ENCODE measurements at regions not wholly inside any gene's neighbourhood (a gene's known extent, or its start where the extent isn't known, plus 50 kb on each side); places are given as distances from the start of the nearest gene placed in this dataset.

DNA sequence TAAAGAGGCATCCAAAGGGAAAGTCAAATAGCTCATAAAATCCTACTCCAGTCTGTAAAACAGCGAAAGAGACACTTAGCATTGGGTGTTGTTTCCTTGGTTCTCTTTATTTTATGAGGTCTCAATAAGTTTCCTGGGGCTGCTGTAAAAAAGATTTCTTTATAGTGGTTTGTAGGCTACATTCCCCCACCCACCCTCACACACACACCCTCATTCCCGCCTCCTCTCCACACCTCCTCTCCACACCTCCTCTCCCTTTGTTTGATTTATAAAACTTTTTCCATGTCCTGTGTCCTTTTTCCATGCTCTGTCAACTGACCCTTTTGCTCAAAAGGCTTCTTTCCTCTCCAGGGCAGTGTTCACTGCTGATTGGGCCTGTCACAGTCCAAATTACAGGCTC, 178.9 kb upstream of the SOX9 start:
- BruUV-seq (replicated peaks): no TSS peak

DNA sequence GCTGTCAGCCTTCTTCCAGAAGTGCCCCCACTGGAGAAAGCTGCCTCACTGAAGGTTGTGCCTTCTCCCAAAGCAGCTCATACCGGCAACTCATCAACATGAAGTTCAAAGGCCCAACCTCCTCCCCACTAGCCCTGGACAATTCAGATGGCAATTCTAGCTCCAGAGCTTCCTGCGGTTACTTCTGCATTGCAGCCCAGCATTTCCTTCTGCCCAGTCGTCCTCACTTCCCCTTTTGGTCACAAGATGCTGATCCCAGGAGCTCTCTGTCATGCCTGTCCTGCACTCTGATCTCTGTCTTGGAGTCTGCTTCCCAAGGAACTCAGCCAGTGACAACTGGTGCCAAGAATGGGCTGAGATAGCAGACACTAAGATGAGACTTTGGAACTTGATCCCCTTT, 178.2 kb upstream of the SOX9 start:
- Histone ChIP-seq H3K36me3 (ENCODE audit: insufficient read depth, low read length, poor library complexity, severe bottlenecking) (no peaks in the 10 kb centered on the region), H3K4me1 (ENCODE audit: insufficient read depth, low read length, poor library complexity, severe bottlenecking) (no peaks in the 10 kb centered on the region), H3K27ac (ENCODE audit: low read depth, low read length, poor library complexity, severe bottlenecking) (no peak overlapping the region), H3K27me3 (replicated peaks; ENCODE audit: insufficient read depth, low read depth, low read length, poor library complexity) (no peaks in the 10 kb centered on the region), H3K4me3 (ENCODE audit: low read depth, low read length, poor library complexity, severe bottlenecking) (no peak overlapping the region), H3K9me3 (ENCODE audit: low read depth, low read length, poor library complexity, severe bottlenecking) (no peaks in the 10 kb centered on the region)
- ChIA-PET CTCF (no interaction called here), POLR2A (ENCODE audit: low non-redundant PET) (no interaction called here)
- no TSS peak for BruUV-seq (replicated peaks)
- intact Hi-C loops (cut with micrococcal nuclease; ENCODE audit: unreplicated experiment): no loop called here
- no peak for DNase-seq (ENCODE audit: low spot score)
- no peak for TF ChIP-seq EZH2 (IDR thresholded peaks at IDR 0.05; ENCODE audit: borderline replicate concordance, low read depth, low read length, poor library complexity, severe bottlenecking)
- TF ChIP-seq, protein P1, sequence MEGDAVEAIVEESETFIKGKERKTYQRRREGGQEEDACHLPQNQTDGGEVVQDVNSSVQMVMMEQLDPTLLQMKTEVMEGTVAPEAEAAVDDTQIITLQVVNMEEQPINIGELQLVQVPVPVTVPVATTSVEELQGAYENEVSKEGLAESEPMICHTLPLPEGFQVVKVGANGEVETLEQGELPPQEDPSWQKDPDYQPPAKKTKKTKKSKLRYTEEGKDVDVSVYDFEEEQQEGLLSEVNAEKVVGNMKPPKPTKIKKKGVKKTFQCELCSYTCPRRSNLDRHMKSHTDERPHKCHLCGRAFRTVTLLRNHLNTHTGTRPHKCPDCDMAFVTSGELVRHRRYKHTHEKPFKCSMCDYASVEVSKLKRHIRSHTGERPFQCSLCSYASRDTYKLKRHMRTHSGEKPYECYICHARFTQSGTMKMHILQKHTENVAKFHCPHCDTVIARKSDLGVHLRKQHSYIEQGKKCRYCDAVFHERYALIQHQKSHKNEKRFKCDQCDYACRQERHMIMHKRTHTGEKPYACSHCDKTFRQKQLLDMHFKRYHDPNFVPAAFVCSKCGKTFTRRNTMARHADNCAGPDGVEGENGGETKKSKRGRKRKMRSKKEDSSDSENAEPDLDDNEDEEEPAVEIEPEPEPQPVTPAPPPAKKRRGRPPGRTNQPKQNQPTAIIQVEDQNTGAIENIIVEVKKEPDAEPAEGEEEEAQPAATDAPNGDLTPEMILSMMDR (conservative IDR thresholded peaks at IDR 0.05; ENCODE audit: low read depth, low read length): no peak

More for the DNA sequence above, 178.9 kb upstream of the SOX9 start:
- ChIA-PET POLR2A (ENCODE audit: low non-redundant PET) (no interaction called here), CTCF (no interaction called here)
- H3K27ac ChIP-seq (ENCODE audit: low read depth, low read length, poor library complexity, severe bottlenecking): no peak overlapping the region
- no peak overlapping the region for H3K4me3 ChIP-seq (ENCODE audit: low read depth, low read length, poor library complexity, severe bottlenecking)
- H3K36me3 ChIP-seq (ENCODE audit: insufficient read depth, low read length, poor library complexity, severe bottlenecking): no peaks in the 10 kb centered on the region
- DNase-seq (ENCODE audit: low spot score): no peak
- no peaks in the 10 kb centered on the region for H3K4me1 ChIP-seq (ENCODE audit: insufficient read depth, low read length, poor library complexity, severe bottlenecking)
- H3K27me3 ChIP-seq (replicated peaks; ENCODE audit: insufficient read depth, low read depth, low read length, poor library complexity): no peaks in the 10 kb centered on the region
- intact Hi-C loops (cut with micrococcal nuclease; ENCODE audit: unreplicated experiment): no loop called here
- no peak for TF ChIP-seq EZH2 (IDR thresholded peaks at IDR 0.05; ENCODE audit: borderline replicate concordance, low read depth, low read length, poor library complexity, severe bottlenecking)
- TF ChIP-seq, protein P1 (conservative IDR thresholded peaks at IDR 0.05; ENCODE audit: low read depth, low read length): no peak
- H3K9me3 ChIP-seq (ENCODE audit: low read depth, low read length, poor library complexity, severe bottlenecking): no peaks in the 10 kb centered on the region

- Histone ChIP-seq H3K9me3 (ENCODE audit: low read depth, low read length, poor library complexity, severe bottlenecking) (no peaks in the 10 kb centered on the region), H3K27me3 (replicated peaks; ENCODE audit: insufficient read depth, low read depth, low read length, poor library complexity) (no peaks in the 10 kb centered on the region), H3K4me3 (ENCODE audit: low read depth, low read length, poor library complexity, severe bottlenecking) (no peak overlapping the region), H3K36me3 (ENCODE audit: insufficient read depth, low read length, poor library complexity, severe bottlenecking) (no peaks in the 10 kb centered on the region), H3K27ac (ENCODE audit: low read depth, low read length, poor library complexity, severe bottlenecking) (no peak overlapping the region), H3K4me1 (ENCODE audit: insufficient read depth, low read length, poor library complexity, severe bottlenecking) (no peaks in the 10 kb centered on the region)
- intact Hi-C loops (cut with micrococcal nuclease; ENCODE audit: unreplicated experiment): no loop called here
- CTCF ChIA-PET: no interaction called here
- no peak for DNase-seq (ENCODE audit: low spot score)
- POLR2A ChIA-PET (ENCODE audit: low non-redundant PET): no interaction called here
- TF ChIP-seq, protein P1 (conservative IDR thresholded peaks at IDR 0.05; ENCODE audit: low read depth, low read length): no peak
- no peak for TF ChIP-seq EZH2 (IDR thresholded peaks at IDR 0.05; ENCODE audit: borderline replicate concordance, low read depth, low read length, poor library complexity, severe bottlenecking)
- BruUV-seq (replicated peaks): no TSS peak
Measured at GRCh38 chr17:71948703-71949422, 172.0 kb upstream of the SOX9 start.
